HG02759 (cell line): ENCODE measurements at regions not wholly inside any gene's neighbourhood (a gene's known extent, or its start where the extent isn't known, plus 50 kb on each side); places are given as distances from the start of the nearest gene placed in this dataset.

Experiments
- ATAC-seq: cut with Tn5 transposase; IDR thresholded peaks from one replicate; pipeline ENCODE4 v1.9.1; 2021; ENCODE audit warnings: mild to moderate bottlenecking, moderate library complexity; ENCODE audit not compliant: unreplicated experiment

DNA sequence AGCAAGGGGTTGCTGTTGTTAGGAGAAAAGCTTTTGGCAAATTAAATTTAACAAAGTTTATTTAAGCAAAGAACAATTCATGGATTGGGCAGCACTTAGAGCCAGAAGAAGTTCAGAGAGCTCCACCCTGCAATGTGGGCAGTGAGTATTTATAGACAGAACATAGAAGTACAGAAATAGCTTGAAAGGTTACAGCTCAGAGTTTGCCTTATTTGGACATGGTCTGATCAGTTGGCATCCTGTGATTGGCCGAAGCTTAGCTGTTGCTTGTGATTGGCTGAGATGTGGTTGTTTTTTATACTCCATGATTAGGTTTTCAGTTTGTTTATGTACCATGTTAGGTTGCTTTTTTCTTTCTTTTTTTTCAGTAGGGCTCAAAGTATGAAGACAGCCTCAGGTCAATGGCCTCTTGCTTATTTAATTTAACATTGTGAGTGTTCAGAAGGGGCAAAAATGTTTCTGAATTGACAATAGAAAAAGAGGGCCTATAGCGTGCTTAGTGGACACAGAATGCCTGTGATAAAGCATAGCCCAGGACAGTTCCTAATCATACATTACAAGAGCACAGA lies 293.8 kb downstream of the IGSF11 start:
- no peak for ATAC-seq

DNA sequence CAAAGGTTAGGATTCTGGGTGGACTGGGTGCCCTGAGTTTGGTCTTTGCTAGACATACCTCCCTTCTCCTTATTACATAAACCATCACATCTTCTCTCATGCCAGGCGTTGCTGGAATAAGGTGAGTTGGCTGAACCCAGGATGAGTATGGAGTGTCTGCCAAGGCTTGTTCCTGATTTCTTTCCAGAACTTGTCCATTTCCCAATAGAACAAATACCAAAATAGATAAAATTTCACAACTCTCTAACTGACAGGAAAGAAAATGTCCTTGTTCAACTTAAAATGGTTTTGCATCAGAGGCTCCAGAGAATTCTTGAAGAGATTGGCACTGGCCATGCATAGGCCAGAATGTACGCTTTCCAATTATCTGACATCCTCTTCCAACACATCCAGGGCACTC lies 291.9 kb downstream of the IGSF11 start:
- no peak for ATAC-seq

DNA sequence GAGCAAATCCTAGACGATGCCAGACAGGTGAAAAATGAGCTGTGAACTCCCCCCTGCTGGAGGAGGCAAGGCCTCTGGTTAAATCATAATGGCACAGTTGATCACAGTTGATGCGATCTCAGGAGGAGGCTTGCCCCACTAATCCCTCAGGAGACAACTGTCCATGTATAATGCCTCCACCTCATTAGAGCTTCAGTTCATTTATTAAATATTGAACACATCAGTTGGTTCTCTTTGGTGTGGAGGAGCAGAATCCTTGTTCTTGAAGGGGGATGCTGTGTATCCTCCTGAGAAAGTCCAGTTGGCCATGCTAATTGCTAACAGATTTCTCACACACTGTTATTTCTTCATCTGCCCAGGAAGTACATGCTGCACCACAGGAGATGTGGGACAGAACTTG lies 290.5 kb downstream of the IGSF11 start:
- no peak for ATAC-seq

DNA sequence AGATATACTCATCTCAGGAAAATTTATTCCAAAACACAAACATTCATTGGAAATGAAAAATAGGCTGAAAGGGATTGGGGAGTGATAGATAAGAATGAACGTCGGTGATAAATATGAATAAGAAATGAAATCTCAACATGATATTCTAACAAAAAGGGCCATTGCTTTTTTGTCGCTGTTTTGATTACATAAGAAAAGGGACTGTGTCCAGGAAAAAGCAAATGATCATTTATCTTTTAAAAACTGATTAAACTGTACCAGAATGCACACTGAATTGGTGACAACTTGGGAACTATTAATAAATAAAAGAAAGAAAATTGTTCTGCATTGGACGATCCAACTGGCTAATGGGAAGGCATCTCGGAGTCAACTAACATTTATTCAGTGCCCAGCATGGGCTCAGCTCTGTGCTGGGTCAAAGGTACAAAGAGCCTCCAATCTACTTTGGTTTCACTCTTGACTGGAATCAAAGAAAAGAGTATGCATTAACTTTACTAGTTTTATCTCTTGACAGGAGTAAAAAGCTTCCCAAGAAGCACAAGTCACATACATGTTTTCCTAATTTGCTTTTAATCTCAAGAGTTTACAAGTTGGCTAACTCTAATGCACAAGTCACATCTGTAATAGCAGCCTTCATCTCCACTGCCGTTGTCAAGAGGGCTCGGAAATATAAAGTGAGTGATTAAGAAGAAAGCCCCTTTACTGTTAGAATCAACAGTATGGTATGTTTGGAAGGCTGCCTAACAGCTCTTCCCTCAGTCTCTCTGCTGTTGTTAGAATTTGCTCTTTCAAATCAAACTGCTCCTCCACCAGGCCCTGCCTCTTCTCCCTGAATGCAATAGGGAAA lies 280.0 kb downstream of the IGSF11 start:
- no peak for ATAC-seq

DNA sequence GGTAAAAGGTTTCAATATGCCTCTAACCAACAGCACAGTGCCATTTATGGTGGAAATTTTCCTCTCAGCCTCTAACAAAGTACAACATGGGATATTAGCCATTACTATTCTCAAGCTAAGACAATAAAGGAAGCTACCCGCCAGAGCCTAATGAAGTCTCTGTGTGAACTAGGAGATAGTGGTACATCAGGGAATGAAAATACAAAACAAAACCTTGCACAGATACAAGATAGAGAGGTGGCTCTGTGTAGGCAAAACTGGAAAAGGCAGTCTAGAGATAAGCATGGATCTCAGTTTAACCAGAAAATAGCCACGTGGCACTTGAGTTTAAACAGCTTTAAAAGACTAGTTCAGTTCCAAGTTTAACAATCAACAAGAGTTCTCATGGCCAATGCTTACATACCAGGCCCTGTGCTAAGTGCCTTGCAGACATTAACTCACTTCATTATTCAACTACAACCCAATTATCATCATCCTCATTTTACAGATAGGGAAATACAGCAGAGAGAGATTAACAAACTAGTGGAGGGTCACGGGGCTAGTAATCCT lies 279.3 kb downstream of the IGSF11 start:
- no peak for ATAC-seq

DNA sequence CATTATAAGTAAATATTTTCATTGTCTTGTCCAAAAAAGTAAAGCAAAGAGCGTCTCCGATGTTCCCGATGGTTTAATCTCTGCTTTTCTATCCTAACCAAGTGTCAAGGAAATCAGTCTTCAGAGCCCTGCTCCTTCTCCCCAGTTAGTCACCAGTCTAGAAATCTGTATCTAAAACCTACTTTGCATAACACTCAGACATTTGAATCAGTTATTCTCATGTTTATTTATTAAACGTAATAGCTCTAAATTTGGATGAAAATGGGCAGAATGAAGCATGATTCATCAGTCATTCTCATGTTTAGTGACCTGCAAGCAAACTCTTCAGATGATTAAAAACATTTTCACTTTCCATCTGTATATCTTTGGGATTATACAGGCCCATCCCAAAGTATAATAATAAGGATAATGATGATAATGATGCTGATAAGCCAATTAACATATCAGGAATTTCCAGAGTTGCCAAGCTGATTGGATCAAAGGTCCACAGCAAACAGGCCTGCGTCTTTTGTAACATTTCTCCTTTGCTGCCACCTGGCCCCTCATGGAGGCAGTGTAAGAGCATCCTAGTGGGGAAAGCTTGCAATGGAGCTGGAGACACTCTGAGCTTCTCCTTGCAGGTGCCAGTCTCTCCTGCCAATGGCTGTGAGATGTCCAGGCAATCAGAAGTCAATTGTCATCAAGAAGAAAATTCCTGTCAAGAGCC lies 273.9 kb downstream of the IGSF11 start:
- peak; percentile 39 for ATAC-seq

DNA sequence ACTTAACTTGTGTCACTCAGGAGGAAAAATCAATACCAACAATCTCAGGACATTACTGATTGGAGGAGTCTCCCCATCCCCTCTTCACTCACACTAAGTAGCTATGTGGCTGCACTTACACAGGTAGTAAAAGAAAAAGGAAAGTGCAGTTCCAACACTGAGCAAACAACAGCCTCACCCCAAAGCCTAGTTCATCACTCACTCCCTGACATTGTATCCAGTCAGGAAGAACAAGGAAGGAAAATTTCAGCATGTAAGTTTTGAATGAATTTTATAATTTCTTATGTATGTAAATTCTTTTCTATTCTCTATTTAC lies 273.4 kb downstream of the IGSF11 start:
- ATAC-seq: peak; percentile 3

DNA sequence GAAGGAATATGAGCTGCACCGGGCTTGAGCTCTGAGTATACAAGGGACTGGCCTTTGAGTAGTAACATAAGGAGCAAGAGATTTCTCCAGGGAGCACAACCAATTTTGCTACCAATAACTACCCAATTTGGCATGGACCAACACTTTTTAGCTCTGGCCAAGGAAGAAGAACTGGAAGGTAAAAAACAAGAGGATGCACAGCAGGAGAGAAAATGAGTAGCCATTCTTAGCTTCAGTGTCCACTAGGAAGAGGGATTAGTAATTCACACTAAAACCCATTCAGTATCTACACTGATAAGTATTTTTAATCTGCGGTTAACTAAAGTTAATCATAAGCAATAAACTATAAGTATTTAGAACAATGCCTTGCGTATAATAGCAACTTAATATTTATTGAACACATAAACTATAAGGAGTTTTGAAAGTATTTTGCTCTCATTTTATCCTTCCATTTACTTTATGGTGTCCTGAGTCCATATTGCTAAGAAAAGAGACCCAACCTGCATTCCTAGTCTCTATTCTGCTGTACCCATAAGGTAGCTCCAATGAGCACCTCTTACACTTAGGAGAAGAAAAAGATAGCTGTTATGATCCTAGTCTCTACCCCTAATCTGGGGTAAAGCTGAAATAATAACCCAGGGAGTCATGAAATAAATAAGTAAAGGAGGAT lies 268.9 kb downstream of the IGSF11 start:
- peak; percentile 18 for ATAC-seq

DNA sequence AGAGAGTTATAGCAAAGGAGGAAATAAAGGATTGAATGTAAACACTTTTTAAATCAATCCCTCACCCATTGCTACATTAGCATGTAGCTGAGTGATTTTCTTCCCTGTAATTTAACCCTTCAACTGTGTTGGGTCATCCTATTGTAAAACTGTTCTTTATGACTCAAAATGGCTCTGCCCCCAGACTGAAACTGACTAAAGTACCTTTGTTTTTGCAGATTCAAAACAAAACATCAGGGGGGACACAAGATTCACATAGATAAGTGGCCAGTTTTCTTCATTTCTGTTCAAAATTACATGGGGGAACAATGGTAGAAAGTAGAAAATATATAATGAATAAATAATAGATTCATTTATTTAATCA lies 268.4 kb downstream of the IGSF11 start:
- ATAC-seq: peak; percentile 69

DNA sequence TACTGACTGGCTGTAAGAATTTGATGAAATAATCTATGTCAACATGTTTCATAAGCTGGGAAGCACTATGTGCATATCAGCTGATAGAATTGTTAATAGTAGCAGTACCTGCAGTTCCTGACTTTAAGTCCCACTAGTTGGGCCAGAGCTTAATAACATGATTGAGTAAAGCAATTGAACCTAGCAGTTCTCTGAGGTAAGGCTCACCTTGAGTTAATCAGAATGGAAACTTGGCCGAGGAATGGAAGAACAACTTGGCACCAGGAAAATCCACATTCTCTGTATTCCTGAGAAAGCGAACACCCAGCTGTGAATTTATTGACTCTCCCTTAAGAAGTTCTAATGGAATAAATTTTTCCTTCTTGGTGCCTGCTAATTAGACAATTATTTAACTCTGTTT lies 262.6 kb downstream of the IGSF11 start:
- no peak for ATAC-seq

DNA sequence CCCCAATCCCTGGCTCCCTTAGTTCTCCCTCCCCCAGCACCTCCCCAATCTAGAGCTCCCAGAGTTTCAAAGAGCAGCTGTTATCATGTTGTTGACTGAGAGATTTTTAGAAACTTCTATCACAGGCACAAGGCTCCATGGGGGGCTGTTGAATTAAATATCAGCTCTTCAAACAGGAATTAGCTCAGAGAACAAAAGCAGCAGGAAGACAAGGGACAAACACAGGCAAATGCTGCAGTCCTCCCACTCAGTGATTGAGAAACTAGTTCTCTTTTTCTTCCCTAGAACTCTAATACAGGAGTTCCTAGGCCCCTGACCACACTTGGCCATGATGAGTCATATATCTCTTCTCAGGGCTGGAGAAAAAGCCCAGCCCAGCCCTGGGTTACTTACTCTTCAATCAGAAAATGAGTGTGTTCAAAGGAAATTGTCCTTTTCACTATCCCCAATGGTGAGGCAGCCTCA lies 262.1 kb downstream of the IGSF11 start:
- ATAC-seq: peak; percentile 98

DNA sequence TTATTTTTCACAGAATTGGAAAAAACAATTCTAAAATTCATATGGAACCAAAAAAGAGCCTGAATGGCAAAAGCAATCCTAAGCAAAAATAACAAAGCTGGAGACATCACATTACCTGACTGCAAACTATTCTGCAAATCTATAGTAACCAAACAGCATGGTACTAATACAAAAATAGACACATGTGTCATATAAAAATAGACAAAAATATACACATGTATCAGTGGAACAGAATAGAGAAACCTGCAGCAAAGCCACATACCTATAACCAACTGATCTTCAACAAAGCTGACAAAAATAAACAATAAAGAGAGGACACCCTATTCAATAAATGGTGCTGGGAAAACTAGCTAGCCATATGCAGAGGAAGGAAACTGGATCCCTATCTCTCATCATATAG lies 259.6 kb downstream of the IGSF11 start:
- ATAC-seq: no peak

DNA sequence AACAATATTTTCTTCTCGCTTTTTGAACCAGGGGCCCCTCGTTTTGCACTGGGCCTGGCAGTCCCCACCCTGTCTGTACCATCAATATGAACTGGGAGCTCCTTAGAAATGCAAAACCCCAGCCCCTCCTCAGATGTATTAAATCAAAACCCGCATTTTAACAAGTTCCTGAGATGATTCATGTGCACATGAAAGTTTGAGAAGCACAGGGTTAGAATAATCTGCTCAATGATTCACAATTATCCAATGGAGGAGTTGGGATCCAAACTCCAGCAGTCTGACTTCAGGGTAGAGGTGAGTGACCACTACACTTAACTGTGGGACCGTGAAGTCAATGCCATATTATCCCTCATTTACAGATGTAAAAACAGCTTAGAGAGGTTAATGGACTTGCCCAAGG lies 256.4 kb downstream of the IGSF11 start:
- no peak for ATAC-seq

DNA sequence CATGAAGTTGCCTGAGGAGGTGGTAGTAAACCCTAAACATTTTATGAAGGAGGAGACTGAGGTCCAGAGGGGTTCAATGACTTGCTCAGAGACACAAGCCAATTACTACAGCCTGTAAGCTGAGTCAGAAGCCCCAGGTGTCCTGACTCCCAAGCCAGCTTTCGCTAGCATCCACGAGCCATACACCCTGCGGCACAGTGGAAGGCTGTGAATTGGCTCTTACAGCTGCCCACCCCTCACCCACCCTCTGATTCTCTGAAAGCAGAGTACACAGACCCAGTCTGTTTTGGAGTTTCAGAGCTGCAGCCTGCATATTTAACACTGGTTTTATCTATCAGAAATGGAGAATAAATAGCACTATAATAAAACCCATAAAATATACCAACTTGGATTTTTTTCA lies 253.4 kb downstream of the IGSF11 start:
- no peak for ATAC-seq

DNA sequence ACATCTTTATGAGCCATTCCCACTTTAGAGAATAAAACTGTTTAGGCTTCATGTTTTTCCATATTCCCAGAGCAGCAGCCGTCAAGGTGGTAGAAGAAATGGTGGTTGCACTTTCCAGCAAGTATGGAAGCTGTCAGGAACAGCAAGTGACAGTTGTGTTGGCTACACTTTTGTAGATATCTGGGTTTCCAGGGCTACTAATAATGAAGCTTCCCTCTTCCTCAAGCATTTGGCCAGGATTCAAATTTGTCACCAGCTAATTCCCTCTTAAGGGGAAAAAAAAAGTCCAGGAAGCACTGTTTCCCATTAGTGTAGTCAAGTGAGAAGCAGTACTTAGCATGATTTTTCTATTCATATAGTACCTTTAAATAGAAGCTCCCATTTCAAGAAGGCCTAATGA lies 252.8 kb downstream of the IGSF11 start:
- no peak for ATAC-seq

DNA sequence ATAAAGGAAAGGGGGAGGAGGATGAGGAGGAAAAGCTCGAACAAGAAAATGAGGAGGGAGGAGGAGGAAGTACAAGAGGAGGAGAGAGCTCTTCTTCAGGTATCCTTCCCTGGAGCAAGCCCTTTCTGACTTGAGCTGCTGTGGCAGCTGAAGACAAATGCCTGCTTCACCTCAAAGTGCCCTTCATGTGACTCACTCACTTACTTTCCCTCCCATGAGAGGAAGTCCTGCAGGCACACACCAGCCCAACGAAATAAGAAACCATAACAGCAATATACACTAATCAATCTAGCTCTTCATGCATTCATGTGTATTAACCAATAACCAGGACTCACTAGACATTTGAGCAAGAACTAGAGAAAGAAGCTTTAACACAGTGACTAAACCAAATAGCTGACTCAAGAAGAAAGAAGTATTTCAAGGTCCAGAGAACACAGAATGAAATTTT lies 251.9 kb downstream of the IGSF11 start:
- peak; percentile 98 for ATAC-seq

DNA sequence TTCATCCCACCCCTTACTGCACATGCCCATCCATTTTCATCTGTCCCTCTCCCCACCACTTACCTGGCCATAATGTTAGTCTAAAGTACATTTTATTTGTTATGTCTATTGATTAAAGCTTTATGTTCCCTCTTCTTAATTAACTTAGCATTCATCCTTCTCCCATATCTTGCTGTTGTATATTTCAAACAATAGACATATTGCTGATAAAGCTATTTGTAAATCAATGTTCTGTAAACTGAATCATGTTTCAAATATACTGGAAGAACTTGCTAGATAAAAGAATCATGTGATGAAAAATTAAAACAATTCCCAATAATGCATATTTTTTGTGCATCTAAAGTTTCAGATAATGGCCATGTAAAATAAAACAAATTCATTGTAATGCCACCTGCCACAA lies 249.2 kb downstream of the IGSF11 start:
- ATAC-seq: no peak

DNA sequence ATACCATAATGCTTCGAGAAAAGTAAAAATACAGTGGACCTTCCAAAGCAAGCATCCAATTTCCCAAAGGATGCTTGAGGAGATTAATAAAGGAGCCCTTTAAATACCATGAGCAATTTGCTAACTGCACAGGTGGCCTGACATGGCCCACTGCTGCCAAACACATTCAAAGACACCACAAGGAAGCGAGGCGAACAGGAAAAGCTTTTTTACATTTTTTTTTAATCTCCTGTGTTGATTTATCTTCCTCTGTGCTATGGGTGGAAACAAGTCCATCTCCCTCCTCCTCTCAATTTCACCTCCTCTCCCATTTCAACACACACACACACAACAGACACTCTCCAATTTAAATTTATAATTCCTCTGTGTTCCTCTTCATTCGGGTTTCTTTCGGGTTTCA lies 243.4 kb downstream of the IGSF11 start:
- no peak for ATAC-seq

DNA sequence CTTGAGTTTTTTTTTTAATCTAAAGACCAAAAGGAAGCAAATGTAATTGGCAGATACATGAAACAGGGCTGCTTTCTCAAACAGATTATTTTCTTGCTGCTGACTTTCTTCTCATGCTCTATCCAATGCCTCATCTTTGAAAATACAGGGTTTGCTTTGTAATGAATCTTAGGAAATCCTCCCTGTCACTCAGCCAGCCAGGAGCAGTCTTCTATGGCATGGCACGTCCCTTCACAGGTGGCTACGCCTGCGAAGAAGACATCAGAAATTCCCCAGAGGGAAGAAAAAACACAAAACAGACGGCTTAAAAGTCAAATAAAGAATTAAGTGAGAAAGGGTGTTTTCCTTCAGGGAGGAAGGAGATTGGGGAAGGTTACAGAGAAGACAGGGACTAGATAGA lies 242.5 kb downstream of the IGSF11 start:
- no peak for ATAC-seq

DNA sequence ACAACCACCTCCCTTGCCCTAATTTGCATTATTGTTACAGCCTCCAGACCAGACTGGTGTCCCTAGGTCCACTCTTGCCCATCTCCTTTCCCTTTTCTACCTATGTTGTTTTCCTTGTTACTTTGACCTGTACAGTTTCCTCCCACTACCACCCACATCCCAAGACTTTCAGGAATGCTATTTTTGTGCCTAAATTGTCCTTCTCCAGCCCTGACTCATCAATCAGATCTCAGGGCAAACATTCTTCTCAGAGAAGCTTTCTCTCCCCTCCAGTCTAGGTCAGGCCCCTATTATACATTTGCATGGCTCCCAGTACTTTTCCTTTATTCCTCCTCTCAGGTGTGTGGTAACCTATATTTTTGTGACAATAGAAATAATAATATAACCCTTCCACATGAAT lies 241.5 kb downstream of the IGSF11 start:
- no peak for ATAC-seq

DNA sequence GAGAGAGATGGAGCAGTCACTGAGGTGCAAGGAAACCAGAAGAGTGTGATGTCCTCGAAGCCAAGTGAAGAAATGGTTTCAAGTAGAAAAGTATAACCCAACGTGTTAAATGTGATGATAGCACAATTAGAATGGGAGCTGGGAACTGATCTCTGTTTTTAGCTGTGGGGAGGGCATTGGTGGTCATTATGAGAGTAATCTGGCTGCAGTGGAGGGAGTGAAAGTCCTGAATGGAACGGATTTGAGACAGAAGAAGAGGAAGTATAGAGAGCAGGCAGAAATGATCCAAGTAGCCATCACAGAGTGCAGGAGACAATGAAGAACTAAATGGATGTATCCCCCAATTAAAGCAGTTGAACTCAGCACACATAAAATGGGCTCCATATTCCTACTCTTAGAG lies 235.3 kb downstream of the IGSF11 start:
- ATAC-seq: no peak
